SJCRH30 (cell line): ENCODE measurements at regions not wholly inside any gene's neighbourhood (a gene's known extent, or its start where the extent isn't known, plus 50 kb on each side); places are given as distances from the start of the nearest gene placed in this dataset.

ENCODE experiments used
- DNase-seq, 2 experiments: peaks; one replicate each; pipeline ENCODE4 v3.0.0-alpha.2; 2015 to 2020
- H3K27ac ChIP-seq: fragments of 250-450 bp; sonication (Bioruptor Pico); 2 replicates; pipeline ENCODE4 v1.5.1; 2020; ENCODE audit warnings: mild to moderate bottlenecking, moderate library complexity
- H3K27me3 ChIP-seq: fragments of 250-450 bp; sonication (Bioruptor Pico); 2 replicates; pipeline ENCODE4 v1.5.1; 2020; ENCODE audit warnings: mild to moderate bottlenecking, moderate library complexity
- H3K36me3 ChIP-seq: fragments of 250-450 bp; sonication (Bioruptor Pico); 2 replicates; pipeline ENCODE4 v1.5.1; 2020; ENCODE audit warnings: mild to moderate bottlenecking, moderate library complexity
- H3K4me1 ChIP-seq: fragments of 250-450 bp; sonication (Bioruptor Pico); 2 replicates; pipeline ENCODE4 v1.5.1; 2020; ENCODE audit warnings: mild to moderate bottlenecking, moderate library complexity
- H3K4me3 ChIP-seq: fragments of 250-450 bp; sonication (Bioruptor Pico); 2 replicates; pipeline ENCODE4 v1.5.1; 2020; ENCODE audit warnings: mild to moderate bottlenecking, moderate library complexity
- H3K9me3 ChIP-seq: fragments of 250-450 bp; sonication (Bioruptor Pico); replicated peaks from 2 replicates; pipeline ENCODE4 v1.5.1; 2020; ENCODE audit warnings: mild to moderate bottlenecking, moderate library complexity

- no peak overlapping the region for H3K27ac ChIP-seq
- no peaks in the 10 kb centered on the region for H3K36me3 ChIP-seq
- no peaks in the 10 kb centered on the region for H3K27me3 ChIP-seq
- H3K4me3 ChIP-seq: no peak overlapping the region
- H3K4me1 ChIP-seq: peaks cover 5% of the 10 kb centered on the region; the same call in 1 of the 2 replicates
- DNase-seq: no peak
- peaks cover 15% of the 10 kb centered on the region for H3K9me3 ChIP-seq
These were observed 368.3 kb upstream of the GNPDA2 start for GRCh38 chr4:45094684-45095083.

- Histone ChIP-seq H3K27ac (no peak overlapping the region), H3K4me3 (no peak overlapping the region), H3K9me3 (peaks cover 8% of the 10 kb centered on the region), H3K36me3 (peaks cover 2% of the 10 kb centered on the region; the same call in 1 of the 2 replicates), H3K27me3 (no peaks in the 10 kb centered on the region), H3K4me1 (no peaks in the 10 kb centered on the region; the same call in 1 of the 2 replicates)
- no peak for DNase-seq
These were observed 355.7 kb upstream of the GNPDA2 start for GRCh38 chr4:45082101-45082500.

GRCh38 chr4:45079616-45080015 is 353.3 kb upstream of the GNPDA2 start:
- Histone ChIP-seq H3K27me3 (no peaks in the 10 kb centered on the region), H3K4me3 (no peak overlapping the region), H3K27ac (no peak overlapping the region), H3K36me3 (peaks cover 2% of the 10 kb centered on the region; the same call in 1 of the 2 replicates), H3K4me1 (no peaks in the 10 kb centered on the region; the same call in 1 of the 2 replicates), H3K9me3 (peaks cover 8% of the 10 kb centered on the region)
- DNase-seq: no peak

- no peak for DNase-seq
- Histone ChIP-seq H3K27me3 (no peaks in the 10 kb centered on the region), H3K36me3 (peaks cover 2% of the 10 kb centered on the region; the same call in 1 of the 2 replicates), H3K27ac (no peak overlapping the region), H3K9me3 (peaks cover 8% of the 10 kb centered on the region), H3K4me3 (no peak overlapping the region), H3K4me1 (no peaks in the 10 kb centered on the region)
These were observed 351.8 kb upstream of the GNPDA2 start for GRCh38 chr4:45078201-45078600.

GRCh38 chr4:45072981-45073380 is 346.6 kb upstream of the GNPDA2 start:
- Histone ChIP-seq H3K4me3 (no peak overlapping the region), H3K27me3 (no peaks in the 10 kb centered on the region), H3K9me3 (no peaks in the 10 kb centered on the region), H3K4me1 (no peaks in the 10 kb centered on the region), H3K36me3 (no peaks in the 10 kb centered on the region), H3K27ac (no peak overlapping the region)
- no peak for DNase-seq

- Histone ChIP-seq H3K4me3 (peak overlapping the region; percentile 56), H3K36me3 (no peaks in the 10 kb centered on the region), H3K9me3 (no peaks in the 10 kb centered on the region), H3K27me3 (no peaks in the 10 kb centered on the region), H3K4me1 (peaks cover 29% of the 10 kb centered on the region), H3K27ac (peak overlapping the region; percentile 95)
- peak; percentile 80 to 93 for DNase-seq
These were observed 338.4 kb upstream of the GNPDA2 start for GRCh38 chr4:45064741-45065140.

GRCh38 chr4:45063696-45064095 is 337.3 kb upstream of the GNPDA2 start:
- H3K4me3 ChIP-seq: peak overlapping the region; percentile 56
- peak; percentile 59 to 86 for DNase-seq
- no peaks in the 10 kb centered on the region for H3K36me3 ChIP-seq
- H3K4me1 ChIP-seq: peaks cover 29% of the 10 kb centered on the region
- H3K27me3 ChIP-seq: no peaks in the 10 kb centered on the region
- peak overlapping the region; percentile 95 for H3K27ac ChIP-seq
- H3K9me3 ChIP-seq: no peaks in the 10 kb centered on the region

- no peak overlapping the region for H3K4me3 ChIP-seq
- H3K27me3 ChIP-seq: no peaks in the 10 kb centered on the region
- peak overlapping the region; percentile 95 for H3K27ac ChIP-seq
- H3K36me3 ChIP-seq: no peaks in the 10 kb centered on the region
- H3K4me1 ChIP-seq: peaks cover 29% of the 10 kb centered on the region
- no peaks in the 10 kb centered on the region for H3K9me3 ChIP-seq
- DNase-seq: peak; percentile 40 to 64
These were observed 336.7 kb upstream of the GNPDA2 start for GRCh38 chr4:45062935-45063545.

GRCh38 chr4:45043911-45044310 is 317.6 kb upstream of the GNPDA2 start:
- Histone ChIP-seq H3K36me3 (no peaks in the 10 kb centered on the region), H3K9me3 (peaks cover 5% of the 10 kb centered on the region; the same call in 1 of the 2 replicates), H3K4me3 (no peak overlapping the region), H3K27ac (no peak overlapping the region), H3K27me3 (no peaks in the 10 kb centered on the region), H3K4me1 (no peaks in the 10 kb centered on the region)
- no peak for DNase-seq

- Histone ChIP-seq H3K27me3 (no peaks in the 10 kb centered on the region), H3K36me3 (no peaks in the 10 kb centered on the region), H3K4me3 (no peak overlapping the region), H3K27ac (no peak overlapping the region), H3K4me1 (peaks cover 5% of the 10 kb centered on the region), H3K9me3 (no peaks in the 10 kb centered on the region)
- DNase-seq: no peak
These were observed 310.3 kb upstream of the GNPDA2 start for GRCh38 chr4:45036677-45037076.

- Histone ChIP-seq H3K27ac (no peak overlapping the region), H3K4me3 (no peak overlapping the region; the same call in 1 of the 2 replicates), H3K27me3 (no peaks in the 10 kb centered on the region), H3K36me3 (no peaks in the 10 kb centered on the region), H3K4me1 (peaks cover 5% of the 10 kb centered on the region), H3K9me3 (no peaks in the 10 kb centered on the region)
- peak; percentile 4 to 31 for DNase-seq
These were observed 307.5 kb upstream of the GNPDA2 start for GRCh38 chr4:45033676-45034419.

- no peak for DNase-seq
- Histone ChIP-seq H3K4me1 (peaks cover 5% of the 10 kb centered on the region), H3K4me3 (no peak overlapping the region), H3K27ac (no peak overlapping the region), H3K9me3 (no peaks in the 10 kb centered on the region), H3K36me3 (no peaks in the 10 kb centered on the region), H3K27me3 (no peaks in the 10 kb centered on the region)
These were observed 303.7 kb upstream of the GNPDA2 start for GRCh38 chr4:45030059-45030458.

- Histone ChIP-seq H3K27ac (no peak overlapping the region), H3K27me3 (no peaks in the 10 kb centered on the region), H3K4me3 (no peak overlapping the region), H3K36me3 (no peaks in the 10 kb centered on the region), H3K4me1 (peaks cover 19% of the 10 kb centered on the region), H3K9me3 (no peaks in the 10 kb centered on the region)
- no peak for DNase-seq
These were observed 281.2 kb upstream of the GNPDA2 start for GRCh38 chr4:45007508-45007907.

GRCh38 chr4:45006078-45006477 is 279.7 kb upstream of the GNPDA2 start:
- DNase-seq: no peak
- Histone ChIP-seq H3K36me3 (no peaks in the 10 kb centered on the region), H3K9me3 (no peaks in the 10 kb centered on the region), H3K4me3 (no peak overlapping the region), H3K27ac (no peak overlapping the region), H3K27me3 (no peaks in the 10 kb centered on the region), H3K4me1 (peaks cover 19% of the 10 kb centered on the region)

- no peaks in the 10 kb centered on the region for H3K36me3 ChIP-seq
- peaks cover 19% of the 10 kb centered on the region for H3K4me1 ChIP-seq
- H3K4me3 ChIP-seq: peak overlapping the region; percentile 12; the same call in 1 of the 2 replicates
- H3K27me3 ChIP-seq: no peaks in the 10 kb centered on the region
- no peaks in the 10 kb centered on the region for H3K9me3 ChIP-seq
- peak in 1 of 2 experiments; percentile 37 for DNase-seq
- peak overlapping the region; percentile 30; the same call in 1 of the 2 replicates for H3K27ac ChIP-seq
These were observed 278.6 kb upstream of the GNPDA2 start for GRCh38 chr4:45004847-45005565.
